ENCODE measurements at regions not wholly inside any gene's neighbourhood (a gene's known extent, or its start where the extent isn't known, plus 50 kb on each side); places are given as distances from the start of the nearest gene placed in this dataset.
"Not testable (repeated sequence)": the region's sequence is repeated elsewhere in the genome, so short reads cannot be mapped to it uniquely, and the experiment has no call there.

GRCh38 chr4:100633269-100633668 is 115.4 kb upstream of the EMCN start:
- H3K27me3 ChIP-seq (replicated peaks): no peaks in the 10 kb centered on the region

GRCh38 chr4:100632163-100632562 is 114.3 kb upstream of the EMCN start:
- H3K27ac ChIP-seq: no peak overlapping the region
- no peak for DNase-seq (ENCODE audit: low read depth in 1 of 2, low spot score in 2 of 2)
- no peaks in the 10 kb centered on the region for H3K4me1 ChIP-seq (replicated peaks)
- H3K9me3 ChIP-seq (replicated peaks): no peaks in the 10 kb centered on the region; the same call in 1 of the 2 replicates
- H3K36me3 ChIP-seq: no peaks in the 10 kb centered on the region
- H3K4me3 ChIP-seq: no peak overlapping the region
- no peaks in the 10 kb centered on the region for H3K27me3 ChIP-seq (replicated peaks)

More at GRCh38 chr4:100633269-100633668, 115.4 kb upstream of the EMCN start:
- no peak for DNase-seq (ENCODE audit: low read depth in 1 of 2, low spot score in 2 of 2)
- H3K27ac ChIP-seq: no peak overlapping the region
- H3K36me3 ChIP-seq: no peaks in the 10 kb centered on the region
- H3K9me3 ChIP-seq (replicated peaks): no peaks in the 10 kb centered on the region; the same call in 1 of the 2 replicates
- no peak overlapping the region for H3K4me3 ChIP-seq
- no peaks in the 10 kb centered on the region for H3K4me1 ChIP-seq (replicated peaks)

- no peaks in the 10 kb centered on the region for H3K36me3 ChIP-seq
Measured at GRCh38 chr4:100631281-100631968, 113.6 kb upstream of the EMCN start.

GRCh38 chr4:100630341-100630740 is 112.5 kb upstream of the EMCN start:
- Histone ChIP-seq H3K9me3 (replicated peaks) (no peaks in the 10 kb centered on the region; the same call in 1 of the 2 replicates), H3K27me3 (replicated peaks) (no peaks in the 10 kb centered on the region), H3K36me3 (no peaks in the 10 kb centered on the region), H3K4me3 (no peak overlapping the region), H3K27ac (no peak overlapping the region), H3K4me1 (replicated peaks) (no peaks in the 10 kb centered on the region)
- DNase-seq (ENCODE audit: low read depth in 1 of 2, low spot score in 2 of 2): no peak

More at GRCh38 chr4:100631281-100631968, 113.6 kb upstream of the EMCN start:
- Histone ChIP-seq H3K27ac (no peak overlapping the region), H3K4me3 (no peak overlapping the region), H3K27me3 (replicated peaks) (no peaks in the 10 kb centered on the region), H3K4me1 (replicated peaks) (no peaks in the 10 kb centered on the region), H3K9me3 (replicated peaks) (no peaks in the 10 kb centered on the region; the same call in 1 of the 2 replicates)
- DNase-seq (ENCODE audit: low read depth in 1 of 2, low spot score in 2 of 2): no peak

- no peaks in the 10 kb centered on the region for H3K4me1 ChIP-seq (replicated peaks)
- H3K9me3 ChIP-seq (replicated peaks): no peaks in the 10 kb centered on the region
- no peak overlapping the region for H3K4me3 ChIP-seq
- H3K27ac ChIP-seq: no peak overlapping the region
- no peak for DNase-seq (ENCODE audit: low read depth in 1 of 2, low spot score in 2 of 2)
- no peaks in the 10 kb centered on the region for H3K27me3 ChIP-seq (replicated peaks)
- H3K36me3 ChIP-seq: no peaks in the 10 kb centered on the region
Measured at GRCh38 chr4:100609810-100610209, 92.0 kb upstream of the EMCN start.

GRCh38 chr4:100608651-100609050 is 90.8 kb upstream of the EMCN start:
- H3K4me1 ChIP-seq (replicated peaks); H3K27me3 ChIP-seq (replicated peaks); H3K4me3 ChIP-seq; H3K36me3 ChIP-seq; DNase-seq (ENCODE audit: low read depth in 1 of 2, low spot score in 2 of 2); H3K27ac ChIP-seq; H3K9me3 ChIP-seq (replicated peaks): not testable (repeated sequence)

- no peak overlapping the region for H3K27ac ChIP-seq
- H3K36me3 ChIP-seq: no peaks in the 10 kb centered on the region
- DNase-seq (ENCODE audit: low read depth in 1 of 2, low spot score in 2 of 2): no peak
- H3K4me1 ChIP-seq (replicated peaks): no peaks in the 10 kb centered on the region
- H3K27me3 ChIP-seq (replicated peaks): no peaks in the 10 kb centered on the region
- no peaks in the 10 kb centered on the region for H3K9me3 ChIP-seq (replicated peaks)
- no peak overlapping the region for H3K4me3 ChIP-seq
Measured at GRCh38 chr4:100605144-100605543, 87.3 kb upstream of the EMCN start.

GRCh38 chr4:100593935-100594334 is 76.1 kb upstream of the EMCN start:
- Histone ChIP-seq H3K4me1 (replicated peaks) (no peaks in the 10 kb centered on the region), H3K36me3 (no peaks in the 10 kb centered on the region), H3K27me3 (replicated peaks) (no peaks in the 10 kb centered on the region), H3K9me3 (replicated peaks) (no peaks in the 10 kb centered on the region), H3K27ac (no peak overlapping the region), H3K4me3 (no peak overlapping the region)
- no peak for DNase-seq (ENCODE audit: low read depth in 1 of 2, low spot score in 2 of 2)

GRCh38 chr4:100591161-100591876 is 73.5 kb upstream of the EMCN start:
- Histone ChIP-seq H3K36me3 (no peaks in the 10 kb centered on the region), H3K4me3 (no peak overlapping the region), H3K27me3 (replicated peaks) (no peaks in the 10 kb centered on the region), H3K9me3 (replicated peaks) (no peaks in the 10 kb centered on the region), H3K27ac (no peak overlapping the region), H3K4me1 (replicated peaks) (no peaks in the 10 kb centered on the region)
- DNase-seq (ENCODE audit: low read depth in 1 of 2, low spot score in 2 of 2): no peak

GRCh38 chr4:100590325-100590724 is 72.5 kb upstream of the EMCN start:
- H3K27me3 ChIP-seq (replicated peaks): no peaks in the 10 kb centered on the region
- no peak overlapping the region for H3K27ac ChIP-seq
- H3K9me3 ChIP-seq (replicated peaks): no peaks in the 10 kb centered on the region
- no peak overlapping the region for H3K4me3 ChIP-seq
- H3K4me1 ChIP-seq (replicated peaks): no peaks in the 10 kb centered on the region
- no peak for DNase-seq (ENCODE audit: low read depth in 1 of 2, low spot score in 2 of 2)
- no peaks in the 10 kb centered on the region for H3K36me3 ChIP-seq

- Histone ChIP-seq H3K9me3 (replicated peaks) (no peaks in the 10 kb centered on the region), H3K27ac (no peak overlapping the region), H3K27me3 (replicated peaks) (no peaks in the 10 kb centered on the region), H3K4me3 (no peak overlapping the region), H3K36me3 (no peaks in the 10 kb centered on the region), H3K4me1 (replicated peaks) (no peaks in the 10 kb centered on the region)
- DNase-seq (ENCODE audit: low read depth in 1 of 2, low spot score in 2 of 2): no peak
Measured at GRCh38 chr4:100588076-100588475, 70.3 kb upstream of the EMCN start.

- Histone ChIP-seq H3K27me3 (replicated peaks) (no peaks in the 10 kb centered on the region), H3K27ac (no peak overlapping the region)
Measured at GRCh38 chr4:100582146-100582545, 64.3 kb upstream of the EMCN start.

GRCh38 chr4:100581337-100581736 is 63.5 kb upstream of the EMCN start:
- H3K36me3 ChIP-seq: no peaks in the 10 kb centered on the region
- H3K27me3 ChIP-seq (replicated peaks): no peaks in the 10 kb centered on the region
- no peak for DNase-seq (ENCODE audit: low read depth in 1 of 2, low spot score in 2 of 2)
- no peaks in the 10 kb centered on the region for H3K4me1 ChIP-seq (replicated peaks)
- H3K9me3 ChIP-seq (replicated peaks): no peaks in the 10 kb centered on the region
- H3K4me3 ChIP-seq: no peak overlapping the region
- H3K27ac ChIP-seq: no peak overlapping the region

More at GRCh38 chr4:100582146-100582545, 64.3 kb upstream of the EMCN start:
- DNase-seq (ENCODE audit: low read depth in 1 of 2, low spot score in 2 of 2): no peak
- Histone ChIP-seq H3K4me1 (replicated peaks) (no peaks in the 10 kb centered on the region), H3K36me3 (no peaks in the 10 kb centered on the region), H3K4me3 (no peak overlapping the region), H3K9me3 (replicated peaks) (no peaks in the 10 kb centered on the region)

- Histone ChIP-seq H3K9me3 (replicated peaks) (no peaks in the 10 kb centered on the region), H3K27me3 (replicated peaks) (no peaks in the 10 kb centered on the region), H3K4me1 (replicated peaks) (no peaks in the 10 kb centered on the region), H3K36me3 (no peaks in the 10 kb centered on the region), H3K27ac (no peak overlapping the region), H3K4me3 (no peak overlapping the region)
- DNase-seq (ENCODE audit: low read depth in 1 of 2, low spot score in 2 of 2): no peak
Measured at GRCh38 chr4:100576570-100576969, 58.7 kb upstream of the EMCN start.

All from SJSA1 (cell line).